SK-N-MC (cell line): ENCODE measurements at regions not wholly inside any gene's neighbourhood (a gene's known extent, or its start where the extent isn't known, plus 50 kb on each side); places are given as distances from the start of the nearest gene placed in this dataset.
"Not testable (repeated sequence)": the region's sequence is repeated elsewhere in the genome, so short reads cannot be mapped to it uniquely, and the experiment has no call there.

Experiments used
- DNase-seq: peaks from one replicate; pipeline ENCODE4 v3.0.0-alpha.2; 2011; ENCODE audit warnings: low read depth, low spot score
- H3K27ac ChIP-seq: fragments of 200-600 bp; sonication (generic); 2 replicates; pipeline ENCODE4 v1.5.1; 2016; ENCODE audit warnings: mixed run types
- H3K36me3 ChIP-seq: fragments of 200-600 bp; sonication (generic); 2 replicates; pipeline ENCODE4 v1.6.1; 2017; ENCODE audit warnings: antibody characterized with exemption, low read length, mixed read lengths; ENCODE audit not compliant: insufficient read depth
- H3K4me3 ChIP-seq: fragments of 200-600 bp; sonication (generic); 2 replicates; pipeline ENCODE4 v1.5.1; 2016
- H3K9ac ChIP-seq: fragments of 200-600 bp; sonication (generic); 2 replicates; pipeline ENCODE4 v1.8.0; 2017; ENCODE audit warnings: mixed run types, mixed read lengths; ENCODE audit not compliant: insufficient read length
- H3K9me3 ChIP-seq: fragments of 200-600 bp; sonication (generic); 2 replicates; pipeline ENCODE4 v1.6.1; 2017; ENCODE audit warnings: low read depth, mild to moderate bottlenecking, antibody characterized with exemption, low read length, moderate library complexity, mixed read lengths
- EZH2 ChIP-seq: fragments of 200-600 bp; sonication (generic); IDR thresholded peaks from one replicate; pipeline ENCODE4 v1.6.1; 2017; ENCODE audit warnings: antibody characterized with exemption
- FOXP2 ChIP-seq: optimal IDR thresholded peaks from 2 replicates; pipeline ENCODE3; 2011; ENCODE audit warnings: mild to moderate bottlenecking, moderate library complexity; ENCODE audit not compliant: insufficient read depth; ENCODE audit errors: extremely low read length, control extremely low read depth
- POLR2AphosphoS5 ChIP-seq: IDR thresholded peaks from 2 replicates; pipeline ENCODE4 v1.6.1; 2012; ENCODE audit warnings: mild to moderate bottlenecking, low read depth, low read length, borderline replicate concordance

DNA sequence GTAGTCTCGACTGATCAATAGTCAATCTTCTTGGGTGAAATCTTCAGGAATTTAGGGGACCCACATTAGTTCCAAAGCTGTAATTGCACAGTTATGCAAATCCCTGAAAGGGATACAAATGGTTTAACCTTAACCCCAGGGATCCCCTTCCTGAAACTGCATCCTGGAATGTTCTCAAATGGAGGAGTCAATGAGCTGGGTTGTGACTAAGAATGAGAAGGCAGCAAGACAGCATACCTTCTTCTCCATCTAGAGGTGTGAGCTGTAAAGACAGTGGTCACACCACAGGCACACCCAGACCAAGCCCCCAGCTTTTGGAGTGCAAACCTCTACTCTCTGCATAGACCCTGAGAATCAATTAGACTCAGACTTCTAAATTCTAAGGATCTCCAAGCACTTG is 164.7 kb upstream of the MEIS1 start:
- no peak for TF ChIP-seq EZH2
- TF ChIP-seq FOXP2 = no peak
- TF ChIP-seq POLR2AphosphoS5 = no peak
- no peak overlapping the region for H3K4me3 ChIP-seq
- no peak for DNase-seq
- no peak overlapping the region for H3K27ac ChIP-seq
- H3K9ac ChIP-seq = no peak overlapping the region
- no peaks in the 10 kb centered on the region for H3K9me3 ChIP-seq
- no peaks in the 10 kb centered on the region for H3K36me3 ChIP-seq

DNA sequence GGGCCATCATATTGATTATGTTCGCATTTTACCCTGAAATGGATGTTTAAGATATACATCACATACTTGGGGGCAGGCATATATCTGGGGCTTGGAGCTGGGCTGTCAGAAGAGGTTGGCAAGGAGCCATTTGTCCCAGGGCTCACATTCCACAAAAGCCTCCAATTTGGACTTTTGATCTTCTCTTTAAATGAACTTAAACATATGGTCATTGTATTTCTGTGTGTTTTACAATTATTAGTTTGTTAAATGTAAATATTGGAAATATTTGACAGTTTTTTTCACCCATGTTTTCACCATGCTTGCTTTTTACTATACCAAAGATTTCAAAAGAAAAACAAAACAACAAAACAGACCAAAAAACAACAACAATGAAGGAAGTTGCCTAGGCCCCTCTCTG is 165.8 kb upstream of the MEIS1 start:
- H3K9ac ChIP-seq = no peak overlapping the region
- no peaks in the 10 kb centered on the region for H3K9me3 ChIP-seq
- no peak for TF ChIP-seq EZH2
- no peak for TF ChIP-seq POLR2AphosphoS5
- TF ChIP-seq FOXP2 = no peak
- H3K27ac ChIP-seq = no peak overlapping the region
- no peak overlapping the region for H3K4me3 ChIP-seq
- H3K36me3 ChIP-seq = no peaks in the 10 kb centered on the region
- no peak for DNase-seq

DNA sequence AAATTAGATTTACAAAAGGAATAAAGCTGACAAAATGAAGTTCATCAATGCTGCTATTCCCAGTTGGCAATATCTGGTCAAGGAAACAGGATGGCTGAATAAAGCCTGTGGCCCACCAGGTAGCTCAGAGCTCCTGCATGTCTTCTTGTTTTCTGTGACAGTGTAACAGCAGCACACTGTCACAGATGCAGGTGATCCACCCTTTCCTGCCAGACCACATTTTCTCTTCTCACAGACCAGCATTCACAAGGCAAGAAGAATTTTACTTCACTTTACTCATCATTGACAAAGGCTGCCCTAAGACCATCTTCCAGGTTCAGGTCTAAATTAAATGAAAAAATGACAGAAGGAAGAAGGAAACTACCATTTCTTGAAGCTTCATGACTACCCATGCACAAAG is 166.2 kb upstream of the MEIS1 start:
- no peaks in the 10 kb centered on the region for H3K36me3 ChIP-seq
- no peaks in the 10 kb centered on the region for H3K9me3 ChIP-seq
- TF ChIP-seq EZH2 (no peak), POLR2AphosphoS5 (no peak), FOXP2 (no peak)
- DNase-seq = no peak
- H3K27ac ChIP-seq = no peak overlapping the region
- no peak overlapping the region for H3K9ac ChIP-seq
- H3K4me3 ChIP-seq = no peak overlapping the region

GRCh38 chr2:66264354-66264753 is 170.6 kb upstream of the MEIS1 start:
- no peak overlapping the region for H3K27ac ChIP-seq
- no peaks in the 10 kb centered on the region for H3K36me3 ChIP-seq
- H3K9me3 ChIP-seq = no peaks in the 10 kb centered on the region
- DNase-seq = no peak
- no peak overlapping the region for H3K4me3 ChIP-seq
- no peak overlapping the region for H3K9ac ChIP-seq
- TF ChIP-seq POLR2AphosphoS5 = no peak
- TF ChIP-seq EZH2 = no peak
- TF ChIP-seq FOXP2 = no peak

GRCh38 chr2:66255867-66256266 is 179.1 kb upstream of the MEIS1 start:
- no peak overlapping the region for H3K27ac ChIP-seq
- no peak for DNase-seq
- H3K9ac ChIP-seq = no peak overlapping the region
- no peaks in the 10 kb centered on the region for H3K36me3 ChIP-seq
- no peaks in the 10 kb centered on the region for H3K9me3 ChIP-seq
- no peak for TF ChIP-seq EZH2
- no peak for TF ChIP-seq FOXP2
- no peak for TF ChIP-seq POLR2AphosphoS5
- H3K4me3 ChIP-seq = no peak overlapping the region

GRCh38 chr2:66255136-66255535 is 179.8 kb upstream of the MEIS1 start:
- Histone ChIP-seq H3K9me3 (no peaks in the 10 kb centered on the region), H3K27ac (no peak overlapping the region), H3K4me3 (no peak overlapping the region), H3K36me3 (no peaks in the 10 kb centered on the region), H3K9ac (no peak overlapping the region)
- no peak for TF ChIP-seq FOXP2
- no peak for TF ChIP-seq POLR2AphosphoS5
- no peak for TF ChIP-seq EZH2
- DNase-seq = no peak

- TF ChIP-seq POLR2AphosphoS5 = no peak
- TF ChIP-seq FOXP2 = no peak
- TF ChIP-seq EZH2 = no peak
- peak overlapping the region; percentile 7; the same call in 1 of the 2 replicates for H3K27ac ChIP-seq
These were observed 181.9 kb upstream of the MEIS1 start for GRCh38 chr2:66253066-66253465.

DNA sequence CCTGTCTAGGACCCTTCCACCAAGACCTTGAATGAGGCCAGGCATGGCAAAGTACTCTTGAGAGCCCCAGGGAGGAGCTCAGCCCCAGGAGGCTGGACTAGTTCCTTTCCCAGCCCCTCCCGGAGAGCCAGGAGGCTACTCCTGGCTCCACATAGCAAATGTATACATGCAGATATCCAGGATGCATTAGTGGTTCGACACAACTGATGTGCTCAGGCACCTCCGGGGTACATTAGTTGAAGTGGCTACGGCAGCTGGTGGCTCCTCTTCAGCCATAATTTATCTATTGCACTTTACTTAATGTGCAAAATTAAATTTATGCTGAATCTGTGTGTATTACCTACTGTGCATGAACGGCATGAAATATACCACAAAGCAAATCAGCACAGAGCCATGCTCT is 182.8 kb upstream of the MEIS1 start:
- no peak for DNase-seq
- TF ChIP-seq FOXP2 (no peak), POLR2AphosphoS5 (no peak), EZH2 (no peak)
- H3K36me3 ChIP-seq = no peaks in the 10 kb centered on the region
- peak overlapping the region; percentile 6; the same call in 1 of the 2 replicates for H3K4me3 ChIP-seq
- H3K9ac ChIP-seq = no peak overlapping the region
- no peaks in the 10 kb centered on the region for H3K9me3 ChIP-seq
- H3K27ac ChIP-seq = no peak overlapping the region

More at GRCh38 chr2:66253066-66253465, 181.9 kb upstream of the MEIS1 start:
- Histone ChIP-seq H3K9me3 (no peaks in the 10 kb centered on the region), H3K36me3 (no peaks in the 10 kb centered on the region), H3K9ac (no peak overlapping the region), H3K4me3 (peak overlapping the region; percentile 13; the same call in 1 of the 2 replicates)
- no peak for DNase-seq

DNA sequence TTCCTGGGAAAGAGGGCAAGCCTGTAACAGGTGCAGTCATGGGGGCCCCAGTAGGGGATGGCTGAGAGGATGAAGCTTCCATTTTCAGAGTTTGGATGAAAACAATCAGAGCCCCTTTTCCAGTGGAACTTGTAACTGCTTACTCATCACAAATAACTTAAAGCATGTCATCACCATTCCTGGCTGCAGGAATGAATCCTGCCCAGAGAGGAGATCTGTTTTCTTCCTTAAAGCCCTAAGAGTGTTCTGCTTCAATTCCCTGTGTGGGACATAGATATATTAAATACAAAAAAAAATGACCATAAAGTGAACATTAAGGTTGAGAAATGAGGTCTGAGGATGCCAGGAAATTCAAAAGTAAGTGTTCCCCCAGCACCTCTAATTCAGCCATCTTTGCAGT is 183.4 kb upstream of the MEIS1 start:
- H3K4me3 ChIP-seq = no peak overlapping the region
- no peak for DNase-seq
- H3K9me3 ChIP-seq = no peaks in the 10 kb centered on the region
- H3K9ac ChIP-seq = no peak overlapping the region
- TF ChIP-seq POLR2AphosphoS5 = no peak
- TF ChIP-seq EZH2 = no peak
- TF ChIP-seq FOXP2 = no peak
- H3K27ac ChIP-seq = no peak overlapping the region
- H3K36me3 ChIP-seq = no peaks in the 10 kb centered on the region

DNA sequence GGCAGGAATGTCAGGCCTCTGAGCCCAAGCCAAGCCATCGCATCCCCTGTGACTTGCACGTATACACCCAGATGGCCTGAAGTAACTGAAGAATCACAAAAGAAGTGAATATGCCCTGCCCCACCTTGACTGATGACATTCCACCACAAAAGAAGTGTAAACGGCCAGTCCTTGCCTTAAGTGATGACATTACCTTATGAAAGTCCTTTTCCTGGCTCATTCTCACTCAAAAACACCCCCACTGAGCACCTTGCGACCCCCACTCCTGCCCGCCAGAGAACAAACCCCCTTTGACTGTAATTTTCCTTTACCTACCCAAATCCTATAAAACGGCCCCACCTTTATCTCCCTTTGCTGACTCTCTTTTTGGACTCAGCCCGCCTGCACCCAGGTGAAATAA is 185.8 kb upstream of the MEIS1 start:
- not testable (repeated sequence) for H3K9ac ChIP-seq, H3K27ac ChIP-seq, H3K36me3 ChIP-seq, DNase-seq, H3K9me3 ChIP-seq, H3K4me3 ChIP-seq

GRCh38 chr2:66243809-66244208 is 191.1 kb upstream of the MEIS1 start:
- H3K27ac ChIP-seq, DNase-seq, H3K4me3 ChIP-seq, H3K36me3 ChIP-seq, H3K9ac ChIP-seq, H3K9me3 ChIP-seq: not testable (repeated sequence)

DNA sequence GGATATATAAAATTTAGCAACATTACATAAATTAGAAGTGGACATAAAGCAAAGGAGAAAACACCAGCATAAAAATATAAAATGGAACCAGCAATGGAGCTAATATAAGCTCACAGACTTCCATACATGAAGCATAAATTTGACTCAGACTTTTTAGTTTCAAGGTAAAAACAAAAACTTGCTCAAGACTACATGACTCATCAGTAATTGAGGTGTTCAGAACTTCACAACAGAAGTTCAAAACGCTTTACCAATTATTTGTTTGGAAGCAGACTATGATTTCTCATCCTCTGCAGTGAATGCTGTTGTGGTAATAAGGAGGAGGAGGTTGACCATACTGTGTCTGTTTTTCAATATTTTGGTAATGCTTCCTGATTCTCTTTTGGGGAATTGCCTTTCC is 192.0 kb upstream of the MEIS1 start:
- not testable (repeated sequence) for H3K9ac ChIP-seq, H3K36me3 ChIP-seq, H3K9me3 ChIP-seq, DNase-seq
- peak overlapping the region; percentile 66; the same call in 1 of the 2 replicates for H3K27ac ChIP-seq
- H3K4me3 ChIP-seq = peak overlapping the region; percentile 8
